TTC549 (cell line): ENCODE measurements at regions not wholly inside any gene's neighbourhood (a gene's known extent, or its start where the extent isn't known, plus 50 kb on each side); places are given as distances from the start of the nearest gene placed in this dataset.
"Not testable (repeated sequence)": the region's sequence is repeated elsewhere in the genome, so short reads cannot be mapped to it uniquely, and the experiment has no call there.

Experiments used
- FAIRE-seq: peaks from 2 replicates; lab custom pipeline; 2012; peaks lifted over from hg19 to GRCh38; lab: Jason Lieb, UNC

DNA sequence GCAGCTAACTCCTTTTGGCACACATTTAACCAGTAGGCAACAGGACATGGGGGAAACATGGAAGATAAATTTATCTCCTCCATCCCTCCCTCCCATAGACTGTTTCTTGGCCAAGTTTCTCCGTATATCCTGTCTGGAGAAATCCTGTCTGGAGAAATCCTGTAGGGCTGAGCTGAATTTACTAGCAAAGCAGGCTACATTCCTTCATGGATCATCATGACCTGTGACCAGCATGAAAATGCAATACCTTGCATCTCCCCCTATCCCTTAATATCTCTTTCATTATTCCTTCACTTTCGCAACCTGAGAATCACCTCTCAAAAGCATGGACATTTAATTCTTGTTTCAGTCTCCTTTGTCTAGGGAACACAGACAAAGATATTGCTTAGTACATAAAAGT, 379.1 kb downstream of the PSAT1 start:
- FAIRE-seq, result no peak

DNA sequence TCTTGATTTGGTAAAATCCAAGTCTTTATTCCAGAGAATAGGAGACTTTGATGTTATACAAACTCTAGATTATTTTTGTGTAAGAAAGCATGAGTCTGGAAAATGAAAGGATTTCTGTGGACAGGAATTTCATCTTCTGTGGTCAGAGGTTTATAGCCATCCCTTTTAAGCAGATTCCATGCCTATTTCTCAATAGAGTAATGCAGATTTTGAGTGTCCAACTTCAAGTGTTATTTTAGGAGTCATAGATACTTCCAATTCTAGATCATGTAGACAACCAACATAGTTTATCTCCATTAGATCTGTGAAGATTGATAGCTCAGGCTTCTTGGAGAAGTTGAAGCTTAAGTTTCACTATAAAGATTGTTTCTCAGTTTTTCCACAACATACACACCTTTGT, 379.7 kb downstream of the PSAT1 start:
- no peak for FAIRE-seq

DNA sequence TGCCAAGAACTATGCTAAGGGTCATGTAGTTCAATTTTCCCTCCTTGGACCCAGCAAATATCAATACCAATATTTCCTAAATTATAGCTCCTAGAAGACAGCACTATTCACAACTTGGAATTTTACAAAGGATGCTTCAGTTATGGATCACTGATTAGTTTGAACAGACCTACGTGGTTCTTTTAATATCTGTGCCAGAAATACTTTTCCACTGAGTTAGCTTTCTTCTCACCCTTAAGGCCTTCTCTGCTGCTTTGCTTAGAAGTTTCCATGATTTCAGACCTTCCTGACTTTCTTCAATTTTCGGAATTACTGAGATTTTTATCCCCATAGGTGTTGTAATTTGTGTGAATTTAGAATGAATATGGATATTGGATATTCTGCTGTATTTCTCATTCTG, 380.4 kb downstream of the PSAT1 start:
- FAIRE-seq, result no peak

DNA sequence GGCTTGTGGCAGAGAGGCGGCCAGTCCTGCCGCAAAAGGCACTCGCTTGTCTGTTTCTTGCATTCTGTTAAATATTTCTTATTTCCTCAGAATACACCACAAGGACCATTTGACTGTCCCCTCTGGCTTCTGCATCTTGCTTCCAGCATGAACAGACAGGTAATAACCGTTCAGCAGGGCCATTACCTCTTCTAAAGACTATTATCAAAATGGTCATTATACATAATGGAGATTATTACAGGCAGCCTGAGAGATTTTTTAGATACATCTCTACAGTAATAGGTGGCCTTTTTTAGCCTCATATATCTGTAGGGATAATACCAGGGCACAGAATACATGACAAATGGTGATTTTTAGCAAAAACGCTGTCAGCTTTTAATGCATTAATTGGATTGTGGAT, 382.0 kb downstream of the PSAT1 start:
- no peak for FAIRE-seq

DNA sequence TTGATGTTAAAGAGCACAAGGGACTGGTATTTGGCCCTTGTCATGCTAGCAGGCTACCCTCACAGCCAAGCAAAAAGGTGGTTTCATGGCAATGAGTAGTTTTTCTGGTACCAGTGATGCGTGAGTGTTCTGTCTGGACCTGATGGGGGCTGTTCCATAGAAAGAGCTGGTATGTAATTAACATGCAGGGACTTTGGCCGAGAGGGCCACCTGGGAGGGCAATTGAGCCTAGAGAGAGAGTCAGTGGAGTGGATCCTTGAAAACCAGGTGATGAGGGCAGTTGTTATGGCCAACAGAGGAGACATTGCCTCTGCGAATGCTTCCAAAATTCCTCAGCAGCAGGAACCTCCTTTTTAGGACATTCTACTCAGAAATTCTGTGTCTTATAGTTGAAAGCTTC, 383.3 kb downstream of the PSAT1 start:
- no peak for FAIRE-seq

DNA sequence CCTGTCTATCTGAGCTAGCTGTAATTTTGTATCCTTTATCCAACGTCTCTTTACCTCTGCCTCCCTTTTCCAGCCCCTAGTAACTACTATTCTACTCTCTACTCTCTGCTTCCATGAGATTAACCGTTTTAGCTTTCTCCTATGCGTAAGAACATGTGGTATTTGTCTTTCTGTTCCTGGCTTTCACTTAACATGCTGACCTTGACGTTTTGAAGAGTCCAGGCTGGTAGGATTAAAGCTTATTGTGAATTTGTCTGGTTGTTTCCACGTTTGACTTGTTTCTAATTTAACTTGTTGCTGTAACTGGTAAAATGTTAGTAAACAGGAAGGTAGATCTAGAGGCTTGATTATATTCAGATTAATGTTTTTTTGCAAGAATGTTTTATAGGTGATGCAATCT, 385.3 kb downstream of the PSAT1 start:
- FAIRE-seq, result no peak

DNA sequence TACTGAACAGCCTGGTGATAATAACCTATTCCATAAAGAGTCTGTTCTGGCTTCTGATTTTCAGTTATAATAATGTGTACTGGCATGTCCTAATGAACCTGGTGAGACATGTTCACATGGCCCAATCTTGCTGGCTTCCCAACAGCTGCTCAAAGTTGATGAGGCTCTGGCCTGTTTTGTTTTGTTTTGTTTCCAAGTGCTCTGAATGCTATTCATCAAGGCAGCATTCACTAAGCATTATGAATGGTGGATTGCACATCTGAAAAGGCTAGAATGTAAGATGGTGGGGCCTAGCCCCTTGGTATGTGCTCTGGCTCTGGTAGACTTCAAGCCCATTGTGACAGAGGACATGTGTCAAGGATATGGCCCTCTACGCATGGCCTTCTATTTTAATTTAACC, 388.5 kb downstream of the PSAT1 start:
- FAIRE-seq, result no peak

DNA sequence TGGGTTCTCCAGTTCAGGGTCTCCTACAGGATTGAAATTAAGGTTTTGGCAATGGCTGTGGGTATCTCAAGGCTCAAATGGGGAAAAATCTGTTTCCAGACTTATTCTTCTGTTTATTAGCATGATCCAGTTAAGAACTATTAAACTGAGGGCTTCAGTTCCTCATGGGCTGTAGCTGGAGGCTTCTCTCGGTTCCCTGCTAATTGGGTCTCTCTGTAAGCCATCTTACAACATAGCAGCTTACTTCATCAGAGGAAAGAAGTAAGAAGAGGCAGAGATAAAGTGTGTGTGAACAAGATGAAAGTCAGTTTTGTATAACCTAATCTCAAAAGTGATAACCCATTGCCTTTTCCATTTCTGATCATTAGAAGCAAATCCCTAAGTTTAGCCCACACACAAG, 391.9 kb downstream of the PSAT1 start:
- FAIRE-seq, result no peak

DNA sequence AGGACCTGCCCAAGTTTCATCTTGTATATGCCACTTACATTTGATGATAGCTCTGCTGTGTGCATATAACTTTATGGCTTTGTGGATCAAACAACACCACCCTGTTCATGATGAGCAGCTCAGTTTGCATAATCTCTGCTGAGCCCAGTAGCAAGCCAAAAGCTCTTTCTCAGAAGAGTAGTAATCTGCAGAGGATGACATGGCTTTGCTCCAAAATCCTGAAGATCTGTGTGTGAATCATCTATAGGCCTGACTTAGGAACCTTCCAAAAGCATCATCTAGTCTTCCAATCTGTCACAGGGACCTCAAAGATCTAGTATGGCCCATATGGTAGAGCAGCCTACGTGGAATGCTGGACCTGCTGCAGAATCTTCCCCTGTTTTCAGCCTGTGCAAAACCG, 394.6 kb downstream of the PSAT1 start:
- no peak for FAIRE-seq

DNA sequence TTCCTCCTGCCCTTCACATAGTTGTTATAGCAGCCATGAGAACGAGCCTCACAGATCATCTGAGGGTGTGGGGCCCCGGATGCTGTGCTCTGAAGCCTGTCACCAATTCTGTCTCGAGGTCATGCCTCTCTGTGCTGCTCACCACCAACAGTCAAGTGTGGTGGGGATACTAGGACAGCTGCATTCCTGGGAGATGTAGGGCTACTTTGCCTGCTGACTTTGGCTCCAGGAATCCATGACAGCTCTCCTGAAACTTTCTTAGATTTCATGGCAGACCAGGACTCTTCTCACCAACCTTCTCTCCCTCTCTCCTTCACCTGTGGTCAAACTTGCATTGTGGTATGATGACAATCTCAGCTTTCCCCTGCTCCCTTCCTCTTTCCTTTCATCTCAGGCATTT, 395.9 kb downstream of the PSAT1 start:
- FAIRE-seq, result no peak

DNA sequence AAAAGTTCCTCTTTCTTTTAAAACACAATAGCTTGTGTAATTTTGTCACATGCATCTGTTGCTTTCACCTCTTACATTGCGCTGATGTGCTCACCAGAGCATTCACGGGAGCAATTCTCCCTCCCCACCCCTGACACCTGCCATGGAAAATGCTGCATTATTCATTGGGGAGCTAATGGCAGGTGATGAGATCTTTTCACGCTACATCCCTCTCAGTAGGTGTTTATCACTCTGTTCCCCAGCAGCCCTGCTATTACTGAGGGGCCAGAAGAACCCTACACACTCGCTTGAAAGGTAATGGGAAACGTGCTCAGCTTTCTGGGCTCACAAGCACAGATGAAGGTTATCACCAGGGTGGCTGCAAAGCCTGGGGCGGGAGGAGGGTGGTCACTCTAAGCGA, 398.0 kb downstream of the PSAT1 start:
- no peak for FAIRE-seq

DNA sequence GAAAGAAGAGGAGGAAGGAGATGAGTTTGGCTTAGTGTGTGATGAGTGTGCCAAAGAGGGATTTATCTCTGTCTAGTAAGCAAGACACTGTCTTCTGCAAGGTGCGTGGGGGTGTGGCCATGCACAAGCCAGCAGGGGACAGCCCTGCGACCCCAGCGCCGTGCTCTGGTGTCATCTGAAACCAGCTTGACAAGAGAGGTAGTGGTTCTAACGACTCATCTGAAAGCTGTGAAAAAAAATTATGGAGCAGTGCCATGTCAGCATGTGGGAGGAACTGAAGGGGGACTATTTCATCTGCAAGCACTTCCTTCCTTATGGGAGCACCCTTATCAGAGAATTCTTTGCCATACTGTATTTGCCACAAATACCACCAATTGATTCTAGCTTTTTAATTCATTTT, 398.6 kb downstream of the PSAT1 start:
- FAIRE-seq, result no peak

DNA sequence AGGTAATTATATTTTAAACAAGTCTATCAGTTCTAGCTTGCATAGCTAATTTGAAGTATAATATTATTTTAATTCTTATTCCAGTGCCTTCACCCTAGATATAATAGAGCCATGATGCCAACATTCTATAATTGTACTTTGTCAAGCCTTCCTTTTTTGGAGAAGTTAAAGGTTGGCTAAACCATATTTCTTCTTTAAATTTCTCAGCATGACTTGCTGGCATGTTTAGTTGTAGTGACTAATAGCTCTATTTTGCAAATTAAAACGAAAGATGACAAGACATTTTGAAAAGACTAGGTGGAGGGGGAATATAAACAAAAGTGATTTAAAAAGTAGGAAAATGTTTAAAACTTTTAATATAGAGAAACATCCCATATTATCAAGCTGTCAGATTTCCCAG, 400.7 kb downstream of the PSAT1 start:
- no peak for FAIRE-seq

DNA sequence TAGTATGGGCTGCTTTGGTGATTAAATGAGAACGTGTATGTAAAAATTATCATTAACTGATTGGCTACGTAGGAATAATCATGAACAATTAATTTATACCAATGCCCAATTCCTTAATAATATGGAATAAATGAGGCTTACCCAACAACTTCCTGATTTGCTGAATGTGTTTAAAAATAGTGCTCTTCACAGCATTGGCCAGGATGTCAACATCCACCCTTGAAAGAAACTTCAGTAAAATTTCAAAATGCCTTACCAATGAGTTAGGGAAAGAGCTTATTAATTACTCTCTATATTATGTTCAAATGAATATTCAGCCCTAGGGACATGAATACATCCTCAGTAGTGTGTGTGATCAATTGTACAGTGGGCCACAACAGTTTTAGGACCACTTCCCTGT, 401.4 kb downstream of the PSAT1 start:
- no peak for FAIRE-seq

DNA sequence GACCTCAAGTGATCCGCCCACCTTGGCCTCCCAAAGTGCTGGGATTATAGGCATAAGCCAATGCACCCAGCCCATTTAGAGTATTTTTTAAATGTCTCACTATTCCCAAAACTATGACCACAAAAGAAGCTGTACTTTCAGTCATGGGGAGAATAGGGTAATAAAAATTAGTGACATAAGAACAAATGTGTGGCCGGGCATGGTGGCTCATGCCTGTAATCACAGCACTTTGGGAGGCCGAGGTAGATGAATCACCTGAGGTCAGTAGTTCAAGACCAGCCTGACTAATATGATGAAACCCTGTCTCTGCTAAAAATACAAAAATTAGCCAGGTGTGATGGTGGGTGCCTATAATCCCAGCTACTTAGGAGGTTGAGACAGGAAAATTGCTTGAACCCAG, 402.3 kb downstream of the PSAT1 start:
- not testable (repeated sequence) for FAIRE-seq

DNA sequence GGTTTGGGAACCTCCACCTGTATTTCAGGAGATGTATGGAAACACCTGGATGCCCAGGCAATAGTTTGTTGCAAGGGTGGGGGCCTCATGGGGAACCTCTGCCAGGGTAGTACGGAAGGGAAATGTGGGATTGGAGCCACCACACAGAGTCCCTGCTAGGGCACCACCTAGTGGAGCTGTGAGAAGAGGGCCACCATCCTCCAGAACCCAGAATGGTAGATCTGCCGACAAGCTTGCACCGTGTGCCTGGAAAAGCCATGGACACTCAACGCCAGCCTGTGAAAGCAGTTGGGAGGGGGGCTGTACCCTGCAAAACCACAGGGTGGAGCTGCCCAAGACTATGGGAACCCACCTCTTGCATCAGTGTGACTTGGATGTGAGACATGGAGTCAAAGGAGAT, 407.2 kb downstream of the PSAT1 start:
- not testable (repeated sequence) for FAIRE-seq

DNA sequence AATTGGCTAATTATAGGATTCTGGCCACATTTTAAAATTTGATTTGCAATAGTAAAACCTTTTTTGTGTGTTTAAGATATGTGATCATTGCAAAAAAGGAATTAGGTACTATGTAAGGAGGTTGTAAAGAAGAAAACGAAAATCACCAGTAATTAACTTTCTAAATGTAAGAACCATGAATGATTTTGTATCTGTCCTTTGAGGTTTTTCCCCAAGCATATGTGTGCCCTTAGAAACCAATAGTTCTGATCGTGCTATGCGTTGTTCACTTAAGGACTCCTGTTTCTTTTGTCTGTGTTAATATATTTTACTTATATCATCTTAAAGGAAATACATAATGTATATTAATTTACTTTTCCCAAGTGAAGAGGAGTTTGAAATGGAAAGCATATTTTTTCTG, 410.2 kb downstream of the PSAT1 start:
- FAIRE-seq, result no peak

DNA sequence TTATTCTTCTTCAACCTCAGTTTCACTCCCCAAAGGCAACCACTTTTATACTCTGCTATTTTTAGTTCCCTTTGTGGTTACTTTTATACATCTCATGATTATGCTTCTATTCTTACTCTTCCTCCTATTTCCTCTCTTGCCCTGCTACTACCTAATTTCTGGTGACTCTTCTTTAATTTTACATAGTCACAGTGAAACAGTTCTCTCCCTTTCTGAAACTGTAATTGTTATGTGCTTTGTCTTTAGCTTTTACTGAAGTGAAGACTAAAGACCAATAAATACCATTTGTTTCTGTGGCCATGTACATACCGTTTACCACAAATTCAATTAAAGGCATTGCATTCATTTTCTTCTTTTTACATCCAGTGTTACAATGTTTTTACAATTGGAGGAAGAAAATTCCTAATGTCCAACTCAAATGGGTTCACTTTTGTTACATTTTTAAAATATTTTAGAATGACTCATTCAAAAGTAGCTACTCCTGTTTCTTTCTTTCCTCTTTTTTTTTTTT, 410.6 kb downstream of the PSAT1 start:
- no peak for FAIRE-seq

DNA sequence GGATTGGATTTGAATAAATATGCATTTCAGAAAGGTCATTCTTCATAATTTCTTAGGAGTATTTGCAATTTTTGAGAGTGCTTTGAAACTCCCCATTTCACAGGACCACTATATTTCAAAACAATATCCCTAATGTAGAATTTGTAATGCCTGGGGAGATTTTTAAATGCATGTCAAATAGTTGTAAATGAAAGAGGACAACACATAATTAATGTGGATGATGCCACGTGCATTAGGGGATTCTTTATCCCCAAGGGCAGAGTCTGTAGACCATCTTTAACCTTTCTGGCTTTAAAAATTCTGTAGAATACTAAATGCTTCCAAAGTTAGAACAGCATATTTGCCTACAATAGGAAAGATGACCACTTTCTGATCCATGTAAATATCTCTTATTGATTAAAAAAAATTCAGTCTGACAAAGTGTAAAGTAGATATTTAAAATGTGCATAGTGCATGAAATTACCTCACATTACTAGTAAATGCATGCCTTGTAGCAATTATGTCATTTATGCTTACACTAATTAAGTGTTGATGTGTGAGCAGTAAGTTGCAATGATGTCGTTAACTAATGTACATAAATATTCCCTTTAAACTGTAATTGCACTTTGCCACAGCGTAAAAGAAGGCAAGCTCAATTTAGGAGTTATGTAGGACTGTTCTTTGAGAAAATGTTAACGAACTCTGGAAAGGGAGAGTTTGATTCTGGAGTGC, 416.1 kb downstream of the PSAT1 start:
- no peak for FAIRE-seq

DNA sequence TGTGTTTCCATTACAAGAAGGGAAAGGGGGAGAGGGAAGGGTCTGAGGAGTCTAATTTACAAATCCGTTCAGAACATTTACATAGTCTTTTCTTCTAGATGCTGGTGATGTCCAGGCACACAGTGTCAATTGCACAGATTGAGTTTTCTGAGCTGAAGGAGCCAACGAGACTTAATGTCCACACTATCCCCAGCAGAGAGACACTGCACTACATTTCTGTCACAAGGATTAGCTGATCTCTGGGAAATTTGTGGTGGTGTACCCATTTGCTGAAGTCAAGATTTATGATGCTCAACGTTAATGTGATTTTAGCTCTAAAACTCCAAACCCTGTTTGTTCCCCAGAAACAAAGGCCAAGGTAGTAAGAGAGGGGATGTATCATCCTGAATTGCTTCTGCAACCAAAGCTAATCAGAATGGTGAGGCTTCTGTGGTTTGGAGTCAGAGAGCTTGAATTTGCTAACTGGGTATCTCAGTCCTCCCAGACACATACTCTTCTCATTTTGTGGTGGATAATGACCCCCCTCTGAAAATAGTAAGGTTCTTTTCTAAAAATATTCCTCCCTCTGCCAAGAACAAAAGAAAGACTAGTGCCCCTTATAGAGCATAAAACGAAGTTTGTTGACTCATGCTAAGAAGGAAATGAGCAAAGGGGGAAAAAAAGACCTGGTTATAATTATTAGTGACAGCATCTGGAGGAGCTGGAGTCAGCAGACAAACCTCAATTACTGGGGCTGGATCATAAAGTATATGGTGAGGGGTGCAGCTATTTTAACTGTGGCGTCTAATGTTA, 416.9 kb downstream of the PSAT1 start:
- FAIRE-seq, result no peak

DNA sequence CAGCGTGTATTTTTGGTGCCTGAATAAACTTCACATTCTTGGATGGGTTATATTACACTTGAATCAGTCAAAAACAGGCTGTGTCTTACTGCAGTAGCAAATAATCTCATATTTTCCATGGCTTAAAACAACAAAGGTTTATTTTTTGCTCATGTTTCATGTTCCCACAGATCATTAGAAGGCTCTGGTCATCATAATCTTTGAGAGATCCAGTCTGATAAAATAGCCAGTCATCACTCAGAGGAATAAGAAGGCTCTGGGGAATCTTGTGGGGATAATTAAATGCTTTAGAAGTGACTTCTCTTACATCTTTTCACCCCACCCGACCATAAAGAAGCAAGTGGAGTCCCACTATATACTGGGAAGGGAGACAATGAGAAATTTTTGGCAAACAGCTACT, 417.7 kb downstream of the PSAT1 start:
- FAIRE-seq, result no peak

DNA sequence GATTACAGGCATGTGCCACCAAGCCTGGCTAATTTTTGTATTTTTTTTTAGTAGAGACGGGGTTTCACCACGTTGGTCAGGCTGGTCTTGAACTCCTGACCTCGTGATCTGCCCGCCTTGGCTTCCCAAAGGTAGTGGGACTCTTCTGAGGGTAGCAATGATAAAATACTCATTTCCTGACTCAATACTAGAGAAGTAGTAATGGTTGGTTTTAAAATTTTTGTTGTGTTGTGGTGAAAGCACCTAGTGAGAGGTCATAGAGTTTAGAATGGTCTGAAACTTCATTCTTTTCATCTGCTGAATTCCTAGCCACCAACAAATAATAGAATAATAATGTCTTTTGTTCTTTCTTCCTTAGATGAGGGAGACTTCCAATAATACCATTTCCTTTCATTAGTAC, 422.1 kb downstream of the PSAT1 start:
- not testable (repeated sequence) for FAIRE-seq

DNA sequence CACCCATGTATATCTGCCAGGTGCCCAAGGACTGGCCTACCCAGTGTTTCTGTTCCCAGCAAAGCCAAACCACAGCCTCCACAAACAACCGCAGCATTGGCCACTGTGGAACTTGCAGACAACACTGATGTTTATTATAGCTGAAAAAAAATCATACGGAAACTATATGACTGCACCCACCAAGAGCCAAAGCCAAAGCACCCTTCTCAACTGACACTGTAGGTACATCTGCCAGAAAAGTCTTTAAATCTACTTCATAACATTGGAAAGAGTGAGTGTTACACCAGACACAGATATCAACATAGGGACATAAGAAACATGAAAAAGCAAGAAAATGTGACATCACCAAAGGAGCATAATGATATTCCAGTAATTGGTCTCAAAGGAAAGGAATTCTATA, 428.0 kb downstream of the PSAT1 start:
- no peak for FAIRE-seq

DNA sequence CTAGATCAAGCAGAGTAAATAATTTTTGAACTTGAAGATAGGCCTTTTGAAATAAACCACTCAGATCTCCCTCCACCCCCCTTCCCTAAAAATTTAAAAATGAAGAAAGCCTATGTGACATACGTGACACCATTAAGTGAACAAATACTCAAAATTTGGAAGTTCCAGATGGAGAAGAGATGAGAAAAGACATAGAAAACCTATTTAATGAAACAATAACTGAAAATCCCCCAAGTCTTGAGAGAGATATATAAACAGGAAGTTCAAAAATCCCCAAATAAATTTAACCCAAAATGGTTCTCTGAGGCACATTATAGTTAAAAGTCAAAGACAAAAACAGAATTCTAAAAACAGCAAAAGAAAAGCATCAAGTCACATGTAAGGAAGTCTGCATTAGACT, 428.6 kb downstream of the PSAT1 start:
- no peak for FAIRE-seq
